ENCODE measurements at regions not wholly inside any gene's neighbourhood (a gene's known extent, or its start where the extent isn't known, plus 50 kb on each side); places are given as distances from the start of the nearest gene placed in this dataset. TPM values are rescaled to one million over a fixed set of nuclear protein-coding genes. Genes with fewer than 3 reads are reported as not detected.

Small RNA genes lying in the stretch of these regions (small RNA-seq; reads per million reads assigned to genes)
- gene RNA5SP199 (ENCODE audit: low replicate concordance), result not detected

Measured in temporal lobe (tissue), 1 donor.